ENCODE measurements at regions not wholly inside any gene's neighbourhood (a gene's known extent, or its start where the extent isn't known, plus 50 kb on each side); places are given as distances from the start of the nearest gene placed in this dataset.

- no peak for DNase-seq (ENCODE audit: low spot score in 2 of 2)
- intact Hi-C loops (cut with DNase I; ENCODE audit: low total_unique reads), result no loop called here
- H3K4me3 ChIP-seq (ENCODE audit: low read depth, poor library complexity, severe bottlenecking), result no peak overlapping the region
- 41 to 50% methylated on average over 2 of the region's 2 CpGs for WGBS, 2 donors
- TF ChIP-seq POLR2A (IDR thresholded peaks at IDR 0.05) (no peak), CTCF (IDR thresholded peaks at IDR 0.05) (no peak)
These were observed 213.8 kb downstream of the DSC3 start for GRCh38 chr18:30828700-30829099.

- TF ChIP-seq POLR2A (IDR thresholded peaks at IDR 0.05) (no peak), CTCF (IDR thresholded peaks at IDR 0.05) (no peak)
- intact Hi-C loops (cut with DNase I; ENCODE audit: low total_unique reads), result no loop called here
- no peak for DNase-seq (ENCODE audit: low spot score in 2 of 2)
- WGBS, 2 donors, result 79 to 84% methylated on average over 7 of the region's 7 CpGs
- no peak overlapping the region for H3K4me3 ChIP-seq (ENCODE audit: low read depth, poor library complexity, severe bottlenecking)
These were observed 222.9 kb downstream of the DSC3 start for GRCh38 chr18:30819619-30820018.

GRCh38 chr18:30814446-30814845 is 228.1 kb downstream of the DSC3 start:
- TF ChIP-seq CTCF (IDR thresholded peaks at IDR 0.05) (no peak), POLR2A (IDR thresholded peaks at IDR 0.05) (no peak)
- WGBS, 2 donors, result 27 to 51% methylated on average over 1 of the region's 1 CpG

GRCh38 chr18:30811580-30811979 is 231.0 kb downstream of the DSC3 start:
- WGBS, 2 donors, result 81 to 85% methylated on average over 2 of the region's 2 CpGs
- no peak for DNase-seq (ENCODE audit: low spot score in 2 of 2)
- TF ChIP-seq POLR2A (IDR thresholded peaks at IDR 0.05) (no peak), CTCF (IDR thresholded peaks at IDR 0.05) (no peak)
- H3K4me3 ChIP-seq (ENCODE audit: low read depth, poor library complexity, severe bottlenecking), result no peak overlapping the region
- intact Hi-C loops (cut with DNase I; ENCODE audit: low total_unique reads), result no loop called here

More at GRCh38 chr18:30814446-30814845, 228.1 kb downstream of the DSC3 start:
- no peak overlapping the region for H3K4me3 ChIP-seq (ENCODE audit: low read depth, poor library complexity, severe bottlenecking)
- DNase-seq (ENCODE audit: low spot score in 2 of 2), result no peak
- intact Hi-C loops (cut with DNase I; ENCODE audit: low total_unique reads), result no loop called here

- intact Hi-C loops (cut with DNase I; ENCODE audit: low total_unique reads), result no loop called here
- TF ChIP-seq POLR2A (IDR thresholded peaks at IDR 0.05) (no peak), CTCF (IDR thresholded peaks at IDR 0.05) (no peak)
- no peak overlapping the region for H3K4me3 ChIP-seq (ENCODE audit: low read depth, poor library complexity, severe bottlenecking)
- no peak for DNase-seq (ENCODE audit: low spot score in 2 of 2)
These were observed 232.0 kb downstream of the DSC3 start for GRCh38 chr18:30810580-30810979.

GRCh38 chr18:30806823-30807222 is 235.7 kb downstream of the DSC3 start:
- intact Hi-C loops (cut with DNase I; ENCODE audit: low total_unique reads), result no loop called here
- TF ChIP-seq POLR2A (IDR thresholded peaks at IDR 0.05) (no peak), CTCF (IDR thresholded peaks at IDR 0.05) (no peak)
- H3K4me3 ChIP-seq (ENCODE audit: low read depth, poor library complexity, severe bottlenecking), result no peak overlapping the region
- no peak for DNase-seq (ENCODE audit: low spot score in 2 of 2)

Data from lower leg skin (tissue), 4 donors.